ENCODE measurements at regions not wholly inside any gene's neighbourhood (a gene's known extent, or its start where the extent isn't known, plus 50 kb on each side); places are given as distances from the start of the nearest gene placed in this dataset.

DNA sequence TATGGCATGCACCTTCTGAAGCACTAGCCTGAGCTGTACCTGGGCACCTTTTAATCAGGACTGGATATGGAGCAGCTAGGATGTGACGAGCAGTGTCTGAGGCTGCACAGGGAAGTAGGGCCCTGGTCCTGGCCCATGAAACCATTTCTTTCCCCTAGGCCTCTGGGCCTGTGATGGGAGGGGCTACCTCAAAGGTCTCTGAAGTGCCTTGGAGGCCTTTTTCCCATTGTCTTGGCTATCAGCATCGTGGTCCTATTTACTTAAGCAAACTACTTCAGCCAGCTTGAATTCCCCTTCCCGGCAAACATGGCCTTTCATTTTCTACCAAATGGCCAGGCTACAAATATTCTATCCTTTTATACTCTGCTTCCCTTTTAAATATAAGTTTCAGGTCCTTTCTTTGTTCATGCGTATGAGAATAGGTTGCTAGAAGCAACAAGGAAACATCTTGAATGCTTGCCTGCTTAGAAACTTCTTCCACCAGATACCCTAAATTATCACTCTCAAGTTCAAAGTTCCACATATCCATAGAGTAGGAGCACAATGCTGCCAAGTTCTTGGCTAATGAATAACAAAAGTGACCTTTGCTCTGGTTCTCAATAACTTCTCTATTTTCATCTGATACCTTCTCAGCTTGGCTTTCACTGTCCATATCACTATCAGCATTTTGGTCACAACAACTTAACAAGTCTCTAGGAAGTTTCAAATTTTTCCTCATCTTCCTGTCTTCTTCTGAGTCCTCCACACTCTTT lies 673.1 kb downstream of the HTR1B start:
- H3K4me2 ChIP-seq (ENCODE audit: control insufficient read depth, extremely low read depth, insufficient read depth, low read depth, low read length) = no peak overlapping the region
- H3K36me3 ChIP-seq (ENCODE audit: control insufficient read depth in 2 of 2, extremely low read depth in 1 of 2, insufficient read depth in 2 of 2, low read length in 2 of 2) = no peaks in the 10 kb centered on the region
- dilution Hi-C loops (cut with MboI; ENCODE audit: extremely low pct_ligation_motif_present, low sequenced_read_pairs) = no loop called here
- H3K9me1 ChIP-seq (ENCODE audit: control insufficient read depth, extremely low read depth, insufficient read depth, low read length) = no peaks in the 10 kb centered on the region
- FAIRE-seq (no peak), DNase-seq (ENCODE audit: low read depth, low spot score) (no peak)
- no peaks in the 10 kb centered on the region for H3K27me3 ChIP-seq (ENCODE audit: control insufficient read depth, extremely low read depth, insufficient read depth, low read length)
- H3K27ac ChIP-seq (ENCODE audit: control insufficient read depth, insufficient read depth, low read length) = no peak overlapping the region
- H3K9ac ChIP-seq (ENCODE audit: control insufficient read depth, extremely low read depth, insufficient read depth, low read length) = no peak overlapping the region
- H3K79me2 ChIP-seq (ENCODE audit: control insufficient read depth, insufficient read depth, low read length) = no peaks in the 10 kb centered on the region
- H3K4me3 ChIP-seq (ENCODE audit: control insufficient read depth in 2 of 3, extremely low read depth in 1 of 3, insufficient read depth in 2 of 3, low read depth in 1 of 3, low read length in 3 of 3) = no peak overlapping the region
- no peak overlapping the region for H2AFZ ChIP-seq (ENCODE audit: control insufficient read depth, low read length)
- no peak for TF ChIP-seq EZH2 (IDR thresholded peaks at IDR 0.05; ENCODE audit: low read length)
- TF ChIP-seq, protein P1, sequence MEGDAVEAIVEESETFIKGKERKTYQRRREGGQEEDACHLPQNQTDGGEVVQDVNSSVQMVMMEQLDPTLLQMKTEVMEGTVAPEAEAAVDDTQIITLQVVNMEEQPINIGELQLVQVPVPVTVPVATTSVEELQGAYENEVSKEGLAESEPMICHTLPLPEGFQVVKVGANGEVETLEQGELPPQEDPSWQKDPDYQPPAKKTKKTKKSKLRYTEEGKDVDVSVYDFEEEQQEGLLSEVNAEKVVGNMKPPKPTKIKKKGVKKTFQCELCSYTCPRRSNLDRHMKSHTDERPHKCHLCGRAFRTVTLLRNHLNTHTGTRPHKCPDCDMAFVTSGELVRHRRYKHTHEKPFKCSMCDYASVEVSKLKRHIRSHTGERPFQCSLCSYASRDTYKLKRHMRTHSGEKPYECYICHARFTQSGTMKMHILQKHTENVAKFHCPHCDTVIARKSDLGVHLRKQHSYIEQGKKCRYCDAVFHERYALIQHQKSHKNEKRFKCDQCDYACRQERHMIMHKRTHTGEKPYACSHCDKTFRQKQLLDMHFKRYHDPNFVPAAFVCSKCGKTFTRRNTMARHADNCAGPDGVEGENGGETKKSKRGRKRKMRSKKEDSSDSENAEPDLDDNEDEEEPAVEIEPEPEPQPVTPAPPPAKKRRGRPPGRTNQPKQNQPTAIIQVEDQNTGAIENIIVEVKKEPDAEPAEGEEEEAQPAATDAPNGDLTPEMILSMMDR (optimal IDR thresholded peaks at IDR 0.05 in 1 of 3, IDR thresholded peaks at IDR 0.05 in 1 of 3, conservative IDR thresholded peaks at IDR 0.05 in 1 of 3; ENCODE audit: extremely low read depth in 1 of 3, insufficient read depth in 2 of 3, low read length in 3 of 3) = no peak
- no peaks in the 10 kb centered on the region for H3K4me1 ChIP-seq (ENCODE audit: control insufficient read depth, extremely low read depth, insufficient read depth, low read length)
- no peaks in the 10 kb centered on the region for H3K9me3 ChIP-seq (ENCODE audit: control insufficient read depth, low read depth, low read length)
- H4K20me1 ChIP-seq (ENCODE audit: control insufficient read depth, extremely low read depth, insufficient read depth, low read length) = no peaks in the 10 kb centered on the region

DNA sequence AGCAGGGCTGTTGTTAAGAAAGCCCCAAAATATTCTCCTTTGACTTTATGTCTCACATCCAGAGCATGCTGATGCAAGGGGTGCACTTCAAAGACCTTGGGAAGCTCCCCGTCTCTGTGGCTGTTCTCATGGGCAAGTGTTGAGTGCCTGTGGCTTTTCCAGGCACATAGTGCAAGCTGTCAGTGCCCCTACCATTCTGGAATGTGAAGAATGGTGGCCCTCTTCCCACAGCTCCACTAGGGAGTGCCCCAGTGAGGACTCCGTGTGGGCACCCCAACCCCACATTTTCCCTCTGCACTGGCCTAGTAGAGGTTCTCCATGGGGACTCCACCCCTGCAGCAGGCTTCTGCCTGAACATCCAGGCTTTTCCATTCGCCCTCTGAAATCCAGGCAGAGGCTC lies 673.7 kb downstream of the HTR1B start:
- Histone ChIP-seq H3K79me2 (ENCODE audit: control insufficient read depth, insufficient read depth, low read length) (no peaks in the 10 kb centered on the region), H3K36me3 (ENCODE audit: control insufficient read depth in 2 of 2, extremely low read depth in 1 of 2, insufficient read depth in 2 of 2, low read length in 2 of 2) (no peaks in the 10 kb centered on the region), H3K4me1 (ENCODE audit: control insufficient read depth, extremely low read depth, insufficient read depth, low read length) (no peaks in the 10 kb centered on the region), H3K27me3 (ENCODE audit: control insufficient read depth, extremely low read depth, insufficient read depth, low read length) (no peaks in the 10 kb centered on the region), H3K27ac (ENCODE audit: control insufficient read depth, insufficient read depth, low read length) (no peak overlapping the region), H3K9ac (ENCODE audit: control insufficient read depth, extremely low read depth, insufficient read depth, low read length) (no peak overlapping the region), H3K9me3 (ENCODE audit: control insufficient read depth, low read depth, low read length) (no peaks in the 10 kb centered on the region), H4K20me1 (ENCODE audit: control insufficient read depth, extremely low read depth, insufficient read depth, low read length) (no peaks in the 10 kb centered on the region), H2AFZ (ENCODE audit: control insufficient read depth, low read length) (no peak overlapping the region), H3K4me2 (ENCODE audit: control insufficient read depth, extremely low read depth, insufficient read depth, low read depth, low read length) (no peak overlapping the region), H3K9me1 (ENCODE audit: control insufficient read depth, extremely low read depth, insufficient read depth, low read length) (no peaks in the 10 kb centered on the region), H3K4me3 (ENCODE audit: control insufficient read depth in 2 of 3, extremely low read depth in 1 of 3, insufficient read depth in 2 of 3, low read depth in 1 of 3, low read length in 3 of 3) (no peak overlapping the region)
- dilution Hi-C loops (cut with MboI; ENCODE audit: extremely low pct_ligation_motif_present, low sequenced_read_pairs) = no loop called here
- DNase-seq (ENCODE audit: low read depth, low spot score) (no peak), FAIRE-seq (no peak)
- no peak for TF ChIP-seq EZH2 (IDR thresholded peaks at IDR 0.05; ENCODE audit: low read length)
- TF ChIP-seq, protein P1 (optimal IDR thresholded peaks at IDR 0.05 in 1 of 3, IDR thresholded peaks at IDR 0.05 in 1 of 3, conservative IDR thresholded peaks at IDR 0.05 in 1 of 3; ENCODE audit: extremely low read depth in 1 of 3, insufficient read depth in 2 of 3, low read length in 3 of 3) = no peak

Data from keratinocyte (primary cell).